Keratinocyte (primary cell): ENCODE measurements at regions not wholly inside any gene's neighbourhood (a gene's known extent, or its start where the extent isn't known, plus 50 kb on each side); places are given as distances from the start of the nearest gene placed in this dataset.

ENCODE experiments used
- CTCF ChIP-seq, 3 experiments: IDR thresholded peaks in 1 of 3; conservative IDR thresholded peaks in 1 of 3; optimal IDR thresholded peaks in 1 of 3; 2 replicates in 2 of 3; 3 replicates in 1 of 3; pipeline versions ENCODE3 to v1.5.1; 2011; ENCODE audit warnings: low read length in 3 of 3, mild to moderate bottlenecking in 3 of 3, moderate library complexity in 2 of 3, control low read depth in 1 of 3, inconsistent platforms in 1 of 3; ENCODE audit not compliant: insufficient read depth in 2 of 3; ENCODE audit errors: extremely low read depth in 1 of 3
- EZH2 ChIP-seq: IDR thresholded peaks from one replicate; pipeline ENCODE4 v1.6.1; 2012; ENCODE audit warnings: inconsistent platforms, mild to moderate bottlenecking, low read length, moderate library complexity

- TF ChIP-seq CTCF (optimal IDR thresholded peaks at IDR 0.05 in 1 of 3, IDR thresholded peaks at IDR 0.05 in 1 of 3, conservative IDR thresholded peaks at IDR 0.05 in 1 of 3; ENCODE audit: extremely low read depth in 1 of 3, insufficient read depth in 2 of 3, low read length in 3 of 3) (no peak), EZH2 (no peak)
Observed at GRCh38 chr9:79201636-79202035, 370.1 kb upstream of the TLE4 start.
